ENCODE measurements at regions not wholly inside any gene's neighbourhood (a gene's known extent, or its start where the extent isn't known, plus 50 kb on each side); places are given as distances from the start of the nearest gene placed in this dataset.
"Not testable (repeated sequence)": the region's sequence is repeated elsewhere in the genome, so short reads cannot be mapped to it uniquely, and the experiment has no call there.

DNA sequence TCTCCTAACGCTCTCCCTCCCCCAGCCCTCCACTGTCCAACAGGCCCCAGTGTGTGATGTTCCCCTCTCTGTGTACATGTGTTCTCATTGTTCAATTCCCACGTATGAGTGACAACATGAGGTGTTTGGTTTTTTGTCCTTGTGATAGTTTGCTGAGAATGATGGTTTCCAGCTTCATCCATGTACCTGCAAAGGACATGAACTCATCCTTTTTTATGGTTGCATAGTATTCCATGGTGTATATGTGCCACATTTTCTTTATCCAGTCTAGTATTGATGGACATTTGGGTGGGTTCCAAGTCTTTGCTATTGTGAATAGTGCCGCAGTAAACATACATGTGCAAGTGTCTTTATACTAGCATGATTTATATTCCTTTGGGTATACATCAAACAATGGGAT lies 347.4 kb downstream of the MAGEE1 start:
- H3K36me3 Mint-ChIP-seq, POLR2A ChIA-PET, DNase-seq, H3K9me3 Mint-ChIP-seq, H3K27me3 Mint-ChIP-seq, H3K4me3 Mint-ChIP-seq, H3K4me1 Mint-ChIP-seq, H3K27ac Mint-ChIP-seq, ATAC-seq: not testable (repeated sequence)

GRCh38 chrX:76796311-76796710 lies 368.8 kb downstream of the MAGEE1 start:
- no peaks in the 10 kb centered on the region for H3K27me3 Mint-ChIP-seq
- no peaks in the 10 kb centered on the region for H3K9me3 Mint-ChIP-seq
- no peaks in the 10 kb centered on the region for H3K36me3 Mint-ChIP-seq
- H3K4me3 Mint-ChIP-seq: no peak overlapping the region
- no peak overlapping the region for H3K27ac Mint-ChIP-seq
- DNase-seq: no peak
- POLR2A ChIA-PET: no interaction called here
- no peaks in the 10 kb centered on the region for H3K4me1 Mint-ChIP-seq
- no peak for ATAC-seq

DNA sequence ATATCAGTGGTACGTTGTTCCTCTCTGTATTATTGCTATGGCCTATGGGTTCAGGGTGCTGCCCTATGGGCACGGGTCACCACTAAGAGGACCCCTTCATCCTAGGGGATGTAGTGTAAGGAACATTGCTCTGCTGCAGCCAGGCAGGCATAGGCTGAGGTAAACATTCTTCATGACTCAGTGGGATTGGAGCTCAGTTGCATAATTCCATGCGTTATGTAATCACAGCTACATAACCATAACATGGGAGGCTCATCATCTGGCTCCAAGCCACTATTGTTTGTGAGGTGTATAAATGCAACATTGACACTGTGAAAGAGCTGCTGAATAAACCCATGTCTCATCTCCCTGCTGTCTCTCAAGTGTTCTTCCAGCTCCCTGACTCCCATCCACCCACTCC lies 375.2 kb downstream of the MAGEE1 start:
- H3K27me3 Mint-ChIP-seq: peaks cover 0 to 3% (median 0%) of the 10 kb centered on the region in 5 donors
- ATAC-seq (no peak), DNase-seq (no peak)
- POLR2A ChIA-PET: no interaction called here
- no peaks in the 10 kb centered on the region for H3K9me3 Mint-ChIP-seq
- H3K36me3 Mint-ChIP-seq: no peaks in the 10 kb centered on the region
- H3K27ac Mint-ChIP-seq: no peak overlapping the region
- H3K4me1 Mint-ChIP-seq: no peaks in the 10 kb centered on the region
- no peak overlapping the region for H3K4me3 Mint-ChIP-seq

- Mint-ChIP-seq H3K4me3 (no peak overlapping the region), H3K27me3 (peaks cover 0 to 3% (median 0%) of the 10 kb centered on the region in 5 donors), H3K4me1 (no peaks in the 10 kb centered on the region), H3K27ac (no peak overlapping the region), H3K9me3 (no peaks in the 10 kb centered on the region), H3K36me3 (no peaks in the 10 kb centered on the region)
- DNase-seq: no peak
- no peak for ATAC-seq
- POLR2A ChIA-PET: no interaction called here
Observed at GRCh38 chrX:76815754-76816153, 388.2 kb downstream of the MAGEE1 start.

GRCh38 chrX:76817279-76817678 lies 389.8 kb downstream of the MAGEE1 start:
- ATAC-seq, H3K36me3 Mint-ChIP-seq, POLR2A ChIA-PET, H3K4me3 Mint-ChIP-seq, H3K4me1 Mint-ChIP-seq, H3K9me3 Mint-ChIP-seq, H3K27me3 Mint-ChIP-seq, H3K27ac Mint-ChIP-seq, DNase-seq: not testable (repeated sequence)

- H3K27me3 Mint-ChIP-seq: peaks cover 0 to 3% (median 0%) of the 10 kb centered on the region in 5 donors
- H3K9me3 Mint-ChIP-seq: peaks cover 0 to 3% (median 0%) of the 10 kb centered on the region in 9 donors
- no peak overlapping the region for H3K4me3 Mint-ChIP-seq
- POLR2A ChIA-PET: no interaction called here
- no peaks in the 10 kb centered on the region for H3K36me3 Mint-ChIP-seq
- H3K4me1 Mint-ChIP-seq: no peaks in the 10 kb centered on the region
- H3K27ac Mint-ChIP-seq: no peak overlapping the region
- no peak for ATAC-seq
- no peak for DNase-seq
Observed at GRCh38 chrX:76821276-76821675, 393.8 kb downstream of the MAGEE1 start.

- Mint-ChIP-seq H3K4me1 (no peaks in the 10 kb centered on the region), H3K36me3 (no peaks in the 10 kb centered on the region), H3K27ac (no peak overlapping the region), H3K27me3 (no peaks in the 10 kb centered on the region), H3K9me3 (peaks cover 0 to 3% (median 0%) of the 10 kb centered on the region in 9 donors), H3K4me3 (no peak overlapping the region)
- POLR2A ChIA-PET: no interaction called here
- no peak for ATAC-seq
- DNase-seq: no peak
Observed at GRCh38 chrX:76827672-76828071, 400.2 kb downstream of the MAGEE1 start.

GRCh38 chrX:76840902-76841301 lies 413.4 kb downstream of the MAGEE1 start:
- H3K4me3 Mint-ChIP-seq, DNase-seq, H3K27ac Mint-ChIP-seq, POLR2A ChIA-PET, ATAC-seq, H3K4me1 Mint-ChIP-seq, H3K36me3 Mint-ChIP-seq, H3K27me3 Mint-ChIP-seq: not testable (repeated sequence)
- peaks cover 0 to 26% (median 2%) of the 10 kb centered on the region in 9 donors for H3K9me3 Mint-ChIP-seq

GRCh38 chrX:76850851-76851250 lies 423.3 kb downstream of the MAGEE1 start:
- Mint-ChIP-seq H3K27me3 (no peaks in the 10 kb centered on the region), H3K36me3 (no peaks in the 10 kb centered on the region), H3K27ac (no peak overlapping the region), H3K4me1 (no peaks in the 10 kb centered on the region), H3K4me3 (no peak overlapping the region), H3K9me3 (peaks cover 0 to 39% (median 7%) of the 10 kb centered on the region in 9 donors)
- no peak for DNase-seq
- POLR2A ChIA-PET: no interaction called here
- ATAC-seq: no peak

GRCh38 chrX:76862509-76862908 lies 435.0 kb downstream of the MAGEE1 start:
- peaks cover 0 to 3% (median 0%) of the 10 kb centered on the region in 9 donors for H3K9me3 Mint-ChIP-seq
- H3K27me3 Mint-ChIP-seq: peaks cover 0 to 15% (median 1%) of the 10 kb centered on the region in 5 donors
- no peak overlapping the region for H3K27ac Mint-ChIP-seq
- H3K4me1 Mint-ChIP-seq: no peaks in the 10 kb centered on the region
- no peaks in the 10 kb centered on the region for H3K36me3 Mint-ChIP-seq
- ATAC-seq: no peak
- no peak for DNase-seq
- H3K4me3 Mint-ChIP-seq: no peak overlapping the region
- POLR2A ChIA-PET: no interaction called here

DNA sequence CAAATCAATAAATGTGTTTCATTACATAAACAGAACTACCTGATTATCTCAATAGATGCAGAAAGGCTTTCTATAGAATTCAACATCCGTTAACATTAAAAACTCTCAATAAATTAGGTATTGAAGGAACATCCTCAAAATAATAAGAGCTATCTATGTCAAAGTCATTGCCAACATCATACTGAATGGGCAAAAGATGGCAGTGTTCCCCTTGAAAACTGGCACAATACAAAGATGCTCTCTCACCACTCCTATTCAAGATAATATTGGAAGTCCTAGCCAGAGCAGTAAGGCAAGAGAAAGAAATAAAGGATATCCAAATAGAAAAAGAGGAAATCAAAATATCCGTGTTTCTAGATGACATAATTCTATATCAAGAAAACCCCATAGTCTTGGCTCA lies 466.4 kb downstream of the MAGEE1 start:
- no peak overlapping the region for H3K27ac Mint-ChIP-seq
- peaks cover 0 to 33% (median 5%) of the 10 kb centered on the region in 9 donors for H3K9me3 Mint-ChIP-seq

DNA sequence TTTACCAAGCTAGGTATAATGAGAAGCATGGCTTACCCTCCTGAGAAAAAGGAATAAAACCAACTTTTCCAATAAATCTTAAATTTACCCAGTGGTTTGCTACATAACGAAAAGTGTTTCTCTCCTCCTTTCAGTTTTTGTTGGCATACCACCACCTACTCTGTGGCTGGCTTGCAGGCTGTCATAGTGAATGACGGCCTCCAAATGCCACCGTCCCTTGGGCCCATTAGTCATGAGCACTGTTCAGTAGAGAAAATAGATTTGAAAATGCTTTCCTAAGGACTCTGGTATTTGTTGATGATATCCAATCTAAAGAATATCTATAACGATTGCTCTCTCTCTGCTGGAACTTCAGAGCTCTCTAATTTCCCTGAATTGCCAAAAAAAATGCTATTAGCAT lies 488.3 kb downstream of the MAGEE1 start:
- no peak for DNase-seq
- Mint-ChIP-seq H3K27me3 (no peaks in the 10 kb centered on the region), H3K9me3 (peaks cover 0 to 29% (median 2%) of the 10 kb centered on the region in 9 donors), H3K4me3 (no peak overlapping the region), H3K4me1 (no peaks in the 10 kb centered on the region), H3K36me3 (peaks cover 0 to 5% (median 0%) of the 10 kb centered on the region in 3 donors), H3K27ac (no peak overlapping the region)
- POLR2A ChIA-PET: no interaction called here
- no peak for ATAC-seq

More for the DNA sequence above, 466.4 kb downstream of the MAGEE1 start:
- no peak for ATAC-seq
- Mint-ChIP-seq H3K27me3 (peaks cover 0 to 4% (median 0%) of the 10 kb centered on the region in 5 donors), H3K4me1 (no peaks in the 10 kb centered on the region), H3K4me3 (no peak overlapping the region), H3K36me3 (no peaks in the 10 kb centered on the region)
- no peak for DNase-seq
- POLR2A ChIA-PET: no interaction called here

DNA sequence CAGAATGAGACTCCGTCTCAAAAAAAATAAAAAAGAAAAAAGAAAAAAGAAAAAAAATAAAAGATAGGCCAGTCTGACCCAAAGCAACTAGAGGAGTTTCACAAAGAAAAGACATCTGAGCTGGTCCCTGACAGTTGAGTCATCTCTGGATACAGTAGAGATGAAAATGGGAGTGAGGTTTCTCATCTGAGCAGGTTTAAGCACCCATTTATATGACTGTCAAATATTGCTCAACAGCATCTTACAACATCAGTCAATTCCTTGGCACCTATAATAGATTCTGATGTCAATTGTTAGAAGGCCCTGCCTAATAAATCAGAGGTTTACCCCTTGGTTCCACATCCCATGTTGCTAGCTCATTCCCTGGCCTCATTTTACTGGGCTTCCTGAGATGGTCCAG lies 490.5 kb downstream of the MAGEE1 start:
- no peak for ATAC-seq
- no peaks in the 10 kb centered on the region for H3K4me1 Mint-ChIP-seq
- DNase-seq: no peak
- H3K27ac Mint-ChIP-seq: no peak overlapping the region
- H3K4me3 Mint-ChIP-seq: no peak overlapping the region
- POLR2A ChIA-PET: no interaction called here
- no peaks in the 10 kb centered on the region for H3K36me3 Mint-ChIP-seq
- H3K27me3 Mint-ChIP-seq: no peaks in the 10 kb centered on the region
- H3K9me3 Mint-ChIP-seq: peaks cover 0 to 10% (median 0%) of the 10 kb centered on the region in 9 donors

GRCh38 chrX:76919761-76920160 lies 492.3 kb downstream of the MAGEE1 start:
- ATAC-seq: no peak
- DNase-seq: no peak
- H3K27ac Mint-ChIP-seq: no peak overlapping the region
- no peaks in the 10 kb centered on the region for H3K27me3 Mint-ChIP-seq
- POLR2A ChIA-PET: no interaction called here
- H3K36me3 Mint-ChIP-seq: no peaks in the 10 kb centered on the region
- no peaks in the 10 kb centered on the region for H3K4me1 Mint-ChIP-seq
- no peak overlapping the region for H3K4me3 Mint-ChIP-seq
- no peaks in the 10 kb centered on the region for H3K9me3 Mint-ChIP-seq
